ENCODE measurements at regions not wholly inside any gene's neighbourhood (a gene's known extent, or its start where the extent isn't known, plus 50 kb on each side); places are given as distances from the start of the nearest gene placed in this dataset.

- CTCF ChIA-PET, result interaction anchor here (0.7 kb wide), 1 partner anchor 1041 kb away, joined by 3 read pairs; no protein-coding TSS in a partner anchor
- POLR2A ChIA-PET, result no interaction called here
- WGBS (ENCODE audit: insufficient coverage), result no CpG with 5 or more reads among the region's 2 CpGs
These were observed 89.7 kb upstream of the TOP3B start for GRCh38 chr22:22072169-22072836.

GRCh38 chr22:22071455-22071854 lies 88.9 kb upstream of the TOP3B start:
- WGBS (ENCODE audit: insufficient coverage), result 92% methylated on average over 1 of the region's 2 CpGs
- Histone ChIP-seq H3K4me3 (ENCODE audit: control insufficient read depth in 1 of 7, extremely low read depth in 1 of 7, insufficient read depth in 4 of 7, low read depth in 2 of 7, low read length in 6 of 7) (no peak overlapping the region), H3K9me3 (ENCODE audit: control extremely low read depth in 1 of 5, control insufficient read depth in 4 of 5, insufficient read depth in 2 of 5, low read depth in 1 of 5, low read length in 4 of 5) (no peaks in the 10 kb centered on the region), H3K27me3 (replicated peaks in 2 of 5; ENCODE audit: control insufficient read depth in 4 of 5, insufficient read depth in 5 of 5, low read length in 4 of 5) (peaks cover 0 to 9% (median 0%) of the 10 kb centered on the region in 5 experiments), H3K36me3 (ENCODE audit: control insufficient read depth in 4 of 4, insufficient read depth in 4 of 4, low read length in 3 of 4) (no peaks in the 10 kb centered on the region), H3K27ac (ENCODE audit: insufficient read depth in 1 of 2, low read depth in 1 of 2, low read length in 2 of 2, poor library complexity in 1 of 2, severe bottlenecking in 2 of 2) (no peak overlapping the region), H3K4me1 (ENCODE audit: control extremely low read depth in 1 of 4, control insufficient read depth in 4 of 4, insufficient read depth in 4 of 4, low read length in 3 of 4) (no peaks in the 10 kb centered on the region)
- POLR2A ChIA-PET, result no interaction called here
- CTCF ChIA-PET, result no interaction called here
- no peak for DNase-seq

More at GRCh38 chr22:22072169-22072836, 89.7 kb upstream of the TOP3B start:
- no peak overlapping the region for H3K4me3 ChIP-seq (ENCODE audit: control insufficient read depth in 1 of 7, extremely low read depth in 1 of 7, insufficient read depth in 4 of 7, low read depth in 2 of 7, low read length in 6 of 7)
- DNase-seq, result no peak
- no peaks in the 10 kb centered on the region for H3K4me1 ChIP-seq (ENCODE audit: control extremely low read depth in 1 of 4, control insufficient read depth in 4 of 4, insufficient read depth in 4 of 4, low read length in 3 of 4)
- H3K9me3 ChIP-seq (ENCODE audit: control extremely low read depth in 1 of 5, control insufficient read depth in 4 of 5, insufficient read depth in 2 of 5, low read depth in 1 of 5, low read length in 4 of 5), result no peaks in the 10 kb centered on the region
- H3K27me3 ChIP-seq (replicated peaks in 2 of 5; ENCODE audit: control insufficient read depth in 4 of 5, insufficient read depth in 5 of 5, low read length in 4 of 5), result peaks cover 0 to 13% (median 0%) of the 10 kb centered on the region in 5 experiments
- H3K36me3 ChIP-seq (ENCODE audit: control insufficient read depth in 4 of 4, insufficient read depth in 4 of 4, low read length in 3 of 4), result no peaks in the 10 kb centered on the region
- H3K27ac ChIP-seq (ENCODE audit: insufficient read depth in 1 of 2, low read depth in 1 of 2, low read length in 2 of 2, poor library complexity in 1 of 2, severe bottlenecking in 2 of 2), result no peak overlapping the region

GRCh38 chr22:22070371-22070824 lies 87.8 kb upstream of the TOP3B start:
- 90% methylated on average over 2 of the region's 2 CpGs for WGBS (ENCODE audit: insufficient coverage)
- Histone ChIP-seq H3K27ac (ENCODE audit: insufficient read depth in 1 of 2, low read depth in 1 of 2, low read length in 2 of 2, poor library complexity in 1 of 2, severe bottlenecking in 2 of 2) (no peak overlapping the region), H3K9me3 (ENCODE audit: control extremely low read depth in 1 of 5, control insufficient read depth in 4 of 5, insufficient read depth in 2 of 5, low read depth in 1 of 5, low read length in 4 of 5) (no peaks in the 10 kb centered on the region), H3K4me1 (ENCODE audit: control extremely low read depth in 1 of 4, control insufficient read depth in 4 of 4, insufficient read depth in 4 of 4, low read length in 3 of 4) (no peaks in the 10 kb centered on the region), H3K27me3 (replicated peaks in 2 of 5; ENCODE audit: control insufficient read depth in 4 of 5, insufficient read depth in 5 of 5, low read length in 4 of 5) (peaks cover 0 to 9% (median 0%) of the 10 kb centered on the region in 5 experiments), H3K4me3 (ENCODE audit: control insufficient read depth in 1 of 7, extremely low read depth in 1 of 7, insufficient read depth in 4 of 7, low read depth in 2 of 7, low read length in 6 of 7) (no peak overlapping the region), H3K36me3 (ENCODE audit: control insufficient read depth in 4 of 4, insufficient read depth in 4 of 4, low read length in 3 of 4) (no peaks in the 10 kb centered on the region)
- CTCF ChIA-PET, result no interaction called here
- no peak for DNase-seq
- POLR2A ChIA-PET, result no interaction called here

GRCh38 chr22:22069450-22070370 lies 87.1 kb upstream of the TOP3B start:
- Histone ChIP-seq H3K4me3 (ENCODE audit: control insufficient read depth in 1 of 7, extremely low read depth in 1 of 7, insufficient read depth in 4 of 7, low read depth in 2 of 7, low read length in 6 of 7) (no peak overlapping the region), H3K36me3 (ENCODE audit: control insufficient read depth in 4 of 4, insufficient read depth in 4 of 4, low read length in 3 of 4) (no peaks in the 10 kb centered on the region), H3K27me3 (replicated peaks in 2 of 5; ENCODE audit: control insufficient read depth in 4 of 5, insufficient read depth in 5 of 5, low read length in 4 of 5) (peaks cover 0 to 9% (median 0%) of the 10 kb centered on the region in 5 experiments), H3K4me1 (ENCODE audit: control extremely low read depth in 1 of 4, control insufficient read depth in 4 of 4, insufficient read depth in 4 of 4, low read length in 3 of 4) (no peaks in the 10 kb centered on the region), H3K9me3 (ENCODE audit: control extremely low read depth in 1 of 5, control insufficient read depth in 4 of 5, insufficient read depth in 2 of 5, low read depth in 1 of 5, low read length in 4 of 5) (no peaks in the 10 kb centered on the region), H3K27ac (ENCODE audit: insufficient read depth in 1 of 2, low read depth in 1 of 2, low read length in 2 of 2, poor library complexity in 1 of 2, severe bottlenecking in 2 of 2) (no peak overlapping the region)
- DNase-seq, result no peak
- ChIA-PET POLR2A (no interaction called here), CTCF (no interaction called here)
- WGBS (ENCODE audit: insufficient coverage), result 100% methylated on average over 3 of the region's 6 CpGs

- Histone ChIP-seq H3K27ac (ENCODE audit: insufficient read depth in 1 of 2, low read depth in 1 of 2, low read length in 2 of 2, poor library complexity in 1 of 2, severe bottlenecking in 2 of 2) (no peak overlapping the region), H3K4me1 (ENCODE audit: control extremely low read depth in 1 of 4, control insufficient read depth in 4 of 4, insufficient read depth in 4 of 4, low read length in 3 of 4) (no peaks in the 10 kb centered on the region), H3K9me3 (ENCODE audit: control extremely low read depth in 1 of 5, control insufficient read depth in 4 of 5, insufficient read depth in 2 of 5, low read depth in 1 of 5, low read length in 4 of 5) (no peaks in the 10 kb centered on the region), H3K4me3 (ENCODE audit: control insufficient read depth in 1 of 7, extremely low read depth in 1 of 7, insufficient read depth in 4 of 7, low read depth in 2 of 7, low read length in 6 of 7) (no peak overlapping the region), H3K27me3 (replicated peaks in 2 of 5; ENCODE audit: control insufficient read depth in 4 of 5, insufficient read depth in 5 of 5, low read length in 4 of 5) (peaks cover 0 to 9% (median 0%) of the 10 kb centered on the region in 5 experiments), H3K36me3 (ENCODE audit: control insufficient read depth in 4 of 4, insufficient read depth in 4 of 4, low read length in 3 of 4) (no peaks in the 10 kb centered on the region)
- WGBS (ENCODE audit: insufficient coverage), result 100% methylated on average over 1 of the region's 2 CpGs
- no peak for DNase-seq
- ChIA-PET CTCF (no interaction called here), POLR2A (no interaction called here)
These were observed 86.1 kb upstream of the TOP3B start for GRCh38 chr22:22068657-22069056.

- no peaks in the 10 kb centered on the region for H3K36me3 ChIP-seq (ENCODE audit: control insufficient read depth in 4 of 4, insufficient read depth in 4 of 4, low read length in 3 of 4)
- peaks cover 0 to 9% (median 0%) of the 10 kb centered on the region in 5 experiments for H3K27me3 ChIP-seq (replicated peaks in 2 of 5; ENCODE audit: control insufficient read depth in 4 of 5, insufficient read depth in 5 of 5, low read length in 4 of 5)
- no peak for DNase-seq
- WGBS (ENCODE audit: insufficient coverage), result 100% methylated on average over 1 of the region's 2 CpGs
- CTCF ChIA-PET, result no interaction called here
- no peak overlapping the region for H3K4me3 ChIP-seq (ENCODE audit: control insufficient read depth in 1 of 7, extremely low read depth in 1 of 7, insufficient read depth in 4 of 7, low read depth in 2 of 7, low read length in 6 of 7)
- POLR2A ChIA-PET, result no interaction called here
- H3K27ac ChIP-seq (ENCODE audit: insufficient read depth in 1 of 2, low read depth in 1 of 2, low read length in 2 of 2, poor library complexity in 1 of 2, severe bottlenecking in 2 of 2), result no peak overlapping the region
- no peaks in the 10 kb centered on the region for H3K4me1 ChIP-seq (ENCODE audit: control extremely low read depth in 1 of 4, control insufficient read depth in 4 of 4, insufficient read depth in 4 of 4, low read length in 3 of 4)
- H3K9me3 ChIP-seq (ENCODE audit: control extremely low read depth in 1 of 5, control insufficient read depth in 4 of 5, insufficient read depth in 2 of 5, low read depth in 1 of 5, low read length in 4 of 5), result no peaks in the 10 kb centered on the region
These were observed 85.4 kb upstream of the TOP3B start for GRCh38 chr22:22068025-22068424.

GRCh38 chr22:22067192-22067591 lies 84.6 kb upstream of the TOP3B start:
- no peaks in the 10 kb centered on the region for H3K36me3 ChIP-seq (ENCODE audit: control insufficient read depth in 4 of 4, insufficient read depth in 4 of 4, low read length in 3 of 4)
- DNase-seq, result no peak
- 96% methylated on average over 3 of the region's 3 CpGs for WGBS (ENCODE audit: insufficient coverage)
- no peak overlapping the region for H3K27ac ChIP-seq (ENCODE audit: insufficient read depth in 1 of 2, low read depth in 1 of 2, low read length in 2 of 2, poor library complexity in 1 of 2, severe bottlenecking in 2 of 2)
- ChIA-PET CTCF (interaction anchor here (0.8 to 1.1 kb wide), 2 partner anchors 14 to 93 kb away, joined by 3 read pairs; no protein-coding TSS in a partner anchor), POLR2A (no interaction called here)
- no peak overlapping the region for H3K4me3 ChIP-seq (ENCODE audit: control insufficient read depth in 1 of 7, extremely low read depth in 1 of 7, insufficient read depth in 4 of 7, low read depth in 2 of 7, low read length in 6 of 7)
- peaks cover 0 to 9% (median 0%) of the 10 kb centered on the region in 5 experiments for H3K27me3 ChIP-seq (replicated peaks in 2 of 5; ENCODE audit: control insufficient read depth in 4 of 5, insufficient read depth in 5 of 5, low read length in 4 of 5)
- no peaks in the 10 kb centered on the region for H3K9me3 ChIP-seq (ENCODE audit: control extremely low read depth in 1 of 5, control insufficient read depth in 4 of 5, insufficient read depth in 2 of 5, low read depth in 1 of 5, low read length in 4 of 5)
- H3K4me1 ChIP-seq (ENCODE audit: control extremely low read depth in 1 of 4, control insufficient read depth in 4 of 4, insufficient read depth in 4 of 4, low read length in 3 of 4), result no peaks in the 10 kb centered on the region

Measured in common myeloid progenitor, CD34-positive (primary cell).